ENCODE measurements at regions not wholly inside any gene's neighbourhood (a gene's known extent, or its start where the extent isn't known, plus 50 kb on each side); places are given as distances from the start of the nearest gene placed in this dataset.

DNA sequence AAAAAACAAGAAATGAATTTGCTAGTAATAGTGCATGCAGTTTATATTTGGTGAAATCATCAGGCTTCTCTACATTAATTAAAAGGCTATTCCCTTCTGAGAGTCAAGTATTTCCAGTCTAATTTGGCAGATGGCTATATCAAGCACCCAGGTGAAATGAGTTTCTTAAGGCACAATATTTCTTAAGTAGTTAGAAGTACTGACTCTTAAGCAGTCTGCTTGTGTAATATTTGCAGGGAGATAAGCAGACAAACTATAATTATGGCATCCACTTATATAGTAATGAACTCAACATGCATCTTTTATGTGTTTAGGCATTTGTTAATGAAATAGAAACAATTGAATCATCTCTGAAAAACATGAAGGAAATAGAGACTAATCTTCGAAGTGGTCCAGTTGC, 189.2 kb downstream of the UTRN start:
- Histone ChIP-seq H3K4me1 (ENCODE audit: control insufficient read depth in 4 of 4, insufficient read depth in 4 of 4, low read length in 3 of 4) (peaks cover 0 to 6% (median 1%) of the 10 kb centered on the region in 4 donors), H3K4me3 (ENCODE audit: low read depth in 1 of 3, low read length in 3 of 3) (no peak overlapping the region), H3K9me3 (ENCODE audit: control insufficient read depth in 4 of 4, low read length in 3 of 4) (no peaks in the 10 kb centered on the region), H3K27ac (ENCODE audit: low read depth in 1 of 2, low read length in 2 of 2) (no peak overlapping the region), H3K27me3 (ENCODE audit: control insufficient read depth in 4 of 4, insufficient read depth in 4 of 4, low read length in 3 of 4) (no peaks in the 10 kb centered on the region), H3K9ac (ENCODE audit: low read depth in 1 of 2, low read length in 2 of 2) (no peak overlapping the region), H3K36me3 (ENCODE audit: control insufficient read depth in 4 of 4, insufficient read depth in 3 of 4, low read depth in 1 of 4, low read length in 3 of 4) (peaks cover 0 to 21% (median 12%) of the 10 kb centered on the region in 4 donors)
- DNase-seq (ENCODE audit: low spot score) = no peak
- 93% methylated on average over 1 of the region's 1 CpG for WGBS
- no peak for TF ChIP-seq EGR1 (IDR thresholded peaks at IDR 0.05; ENCODE audit: low read depth in 2 of 2)
- no peak for TF ChIP-seq HNF4A (conservative IDR thresholded peaks at IDR 0.05)
- no peak for TF ChIP-seq HNF4G (IDR thresholded peaks at IDR 0.05)
- TF ChIP-seq RXRA (IDR thresholded peaks at IDR 0.05) = no peak
- no peak for TF ChIP-seq YY1 (IDR thresholded peaks at IDR 0.05)
- TF ChIP-seq TAF1 (conservative IDR thresholded peaks at IDR 0.05) = no peak
- TF ChIP-seq, protein P1, sequence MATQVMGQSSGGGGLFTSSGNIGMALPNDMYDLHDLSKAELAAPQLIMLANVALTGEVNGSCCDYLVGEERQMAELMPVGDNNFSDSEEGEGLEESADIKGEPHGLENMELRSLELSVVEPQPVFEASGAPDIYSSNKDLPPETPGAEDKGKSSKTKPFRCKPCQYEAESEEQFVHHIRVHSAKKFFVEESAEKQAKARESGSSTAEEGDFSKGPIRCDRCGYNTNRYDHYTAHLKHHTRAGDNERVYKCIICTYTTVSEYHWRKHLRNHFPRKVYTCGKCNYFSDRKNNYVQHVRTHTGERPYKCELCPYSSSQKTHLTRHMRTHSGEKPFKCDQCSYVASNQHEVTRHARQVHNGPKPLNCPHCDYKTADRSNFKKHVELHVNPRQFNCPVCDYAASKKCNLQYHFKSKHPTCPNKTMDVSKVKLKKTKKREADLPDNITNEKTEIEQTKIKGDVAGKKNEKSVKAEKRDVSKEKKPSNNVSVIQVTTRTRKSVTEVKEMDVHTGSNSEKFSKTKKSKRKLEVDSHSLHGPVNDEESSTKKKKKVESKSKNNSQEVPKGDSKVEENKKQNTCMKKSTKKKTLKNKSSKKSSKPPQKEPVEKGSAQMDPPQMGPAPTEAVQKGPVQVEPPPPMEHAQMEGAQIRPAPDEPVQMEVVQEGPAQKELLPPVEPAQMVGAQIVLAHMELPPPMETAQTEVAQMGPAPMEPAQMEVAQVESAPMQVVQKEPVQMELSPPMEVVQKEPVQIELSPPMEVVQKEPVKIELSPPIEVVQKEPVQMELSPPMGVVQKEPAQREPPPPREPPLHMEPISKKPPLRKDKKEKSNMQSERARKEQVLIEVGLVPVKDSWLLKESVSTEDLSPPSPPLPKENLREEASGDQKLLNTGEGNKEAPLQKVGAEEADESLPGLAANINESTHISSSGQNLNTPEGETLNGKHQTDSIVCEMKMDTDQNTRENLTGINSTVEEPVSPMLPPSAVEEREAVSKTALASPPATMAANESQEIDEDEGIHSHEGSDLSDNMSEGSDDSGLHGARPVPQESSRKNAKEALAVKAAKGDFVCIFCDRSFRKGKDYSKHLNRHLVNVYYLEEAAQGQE (IDR thresholded peaks at IDR 0.05) = no peak
- TF ChIP-seq FOXA2 (IDR thresholded peaks at IDR 0.05) = no peak
- TF ChIP-seq, protein P2, sequence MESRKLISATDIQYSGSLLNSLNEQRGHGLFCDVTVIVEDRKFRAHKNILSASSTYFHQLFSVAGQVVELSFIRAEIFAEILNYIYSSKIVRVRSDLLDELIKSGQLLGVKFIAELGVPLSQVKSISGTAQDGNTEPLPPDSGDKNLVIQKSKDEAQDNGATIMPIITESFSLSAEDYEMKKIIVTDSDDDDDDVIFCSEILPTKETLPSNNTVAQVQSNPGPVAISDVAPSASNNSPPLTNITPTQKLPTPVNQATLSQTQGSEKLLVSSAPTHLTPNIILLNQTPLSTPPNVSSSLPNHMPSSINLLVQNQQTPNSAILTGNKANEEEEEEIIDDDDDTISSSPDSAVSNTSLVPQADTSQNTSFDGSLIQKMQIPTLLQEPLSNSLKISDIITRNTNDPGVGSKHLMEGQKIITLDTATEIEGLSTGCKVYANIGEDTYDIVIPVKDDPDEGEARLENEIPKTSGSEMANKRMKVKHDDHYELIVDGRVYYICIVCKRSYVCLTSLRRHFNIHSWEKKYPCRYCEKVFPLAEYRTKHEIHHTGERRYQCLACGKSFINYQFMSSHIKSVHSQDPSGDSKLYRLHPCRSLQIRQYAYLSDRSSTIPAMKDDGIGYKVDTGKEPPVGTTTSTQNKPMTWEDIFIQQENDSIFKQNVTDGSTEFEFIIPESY (IDR thresholded peaks at IDR 0.05) = no peak
- no peak for TF ChIP-seq ATF3 (IDR thresholded peaks at IDR 0.05)
- no peak for TF ChIP-seq FOXA1 (IDR thresholded peaks at IDR 0.05)
- TF ChIP-seq, protein P3, sequence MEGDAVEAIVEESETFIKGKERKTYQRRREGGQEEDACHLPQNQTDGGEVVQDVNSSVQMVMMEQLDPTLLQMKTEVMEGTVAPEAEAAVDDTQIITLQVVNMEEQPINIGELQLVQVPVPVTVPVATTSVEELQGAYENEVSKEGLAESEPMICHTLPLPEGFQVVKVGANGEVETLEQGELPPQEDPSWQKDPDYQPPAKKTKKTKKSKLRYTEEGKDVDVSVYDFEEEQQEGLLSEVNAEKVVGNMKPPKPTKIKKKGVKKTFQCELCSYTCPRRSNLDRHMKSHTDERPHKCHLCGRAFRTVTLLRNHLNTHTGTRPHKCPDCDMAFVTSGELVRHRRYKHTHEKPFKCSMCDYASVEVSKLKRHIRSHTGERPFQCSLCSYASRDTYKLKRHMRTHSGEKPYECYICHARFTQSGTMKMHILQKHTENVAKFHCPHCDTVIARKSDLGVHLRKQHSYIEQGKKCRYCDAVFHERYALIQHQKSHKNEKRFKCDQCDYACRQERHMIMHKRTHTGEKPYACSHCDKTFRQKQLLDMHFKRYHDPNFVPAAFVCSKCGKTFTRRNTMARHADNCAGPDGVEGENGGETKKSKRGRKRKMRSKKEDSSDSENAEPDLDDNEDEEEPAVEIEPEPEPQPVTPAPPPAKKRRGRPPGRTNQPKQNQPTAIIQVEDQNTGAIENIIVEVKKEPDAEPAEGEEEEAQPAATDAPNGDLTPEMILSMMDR (IDR thresholded peaks at IDR 0.05; ENCODE audit: low read depth, low read length, missing input control) = no peak
- TF ChIP-seq GABPA (IDR thresholded peaks at IDR 0.05 in 1 of 2, conservative IDR thresholded peaks at IDR 0.05 in 1 of 2) = no peak
- TF ChIP-seq JUND (IDR thresholded peaks at IDR 0.05) = no peak
- no peak for TF ChIP-seq NR2F2 (IDR thresholded peaks at IDR 0.05)
- TF ChIP-seq SP1 (IDR thresholded peaks at IDR 0.05) = no peak
- TF ChIP-seq MAX (IDR thresholded peaks at IDR 0.05) = no peak
- TF ChIP-seq RAD21 (IDR thresholded peaks at IDR 0.05) = no peak

Data from liver (tissue), 8 donors.